ENCODE measurements at regions not wholly inside any gene's neighbourhood (a gene's known extent, or its start where the extent isn't known, plus 50 kb on each side); places are given as distances from the start of the nearest gene placed in this dataset.

GRCh38 chr14:76272774-76273173, 103.2 kb upstream of the ESRRB start:
- Histone ChIP-seq H2AFZ (no peak overlapping the region), H3K4me3 (no peak overlapping the region), H3F3A (ENCODE audit: insufficient read depth, low read depth) (no peaks in the 10 kb centered on the region), H3K9me2 (ENCODE audit: insufficient read depth) (no peaks in the 10 kb centered on the region), H3K9me3 (ENCODE audit: insufficient read depth, low read depth) (no peaks in the 10 kb centered on the region), H3K4me2 (no peak overlapping the region), H3K4me1 (replicated peaks; ENCODE audit: insufficient read depth) (no peaks in the 10 kb centered on the region), H3K36me3 (ENCODE audit: low read depth) (no peaks in the 10 kb centered on the region), H3K27me3 (ENCODE audit: insufficient read depth, low read depth) (peaks cover 100% of the 10 kb centered on the region), H4K20me1 (ENCODE audit: insufficient read depth) (no peaks in the 10 kb centered on the region), H3K27ac (no peak overlapping the region), H3K79me2 (ENCODE audit: low read depth) (no peaks in the 10 kb centered on the region)
- TF ChIP-seq EZH2 (IDR thresholded peaks at IDR 0.05; ENCODE audit: low read depth) (no peak), CTCF (conservative IDR thresholded peaks at IDR 0.05) (no peak)
- DNase-seq, result no peak
- POLR2A ChIA-PET (ENCODE audit: unreplicated experiment), result no interaction called here
- intact Hi-C loops (cut with micrococcal nuclease; ENCODE audit: unreplicated experiment), result no loop called here
- BruUV-seq (replicated peaks), result no TSS peak
- CTCF ChIA-PET, result no interaction called here

- Histone ChIP-seq H3K4me1 (replicated peaks; ENCODE audit: insufficient read depth) (no peaks in the 10 kb centered on the region), H4K20me1 (ENCODE audit: insufficient read depth) (no peaks in the 10 kb centered on the region), H3K4me3 (no peak overlapping the region), H3K27me3 (ENCODE audit: insufficient read depth, low read depth) (peaks cover 100% of the 10 kb centered on the region), H3K9me3 (ENCODE audit: insufficient read depth, low read depth) (no peaks in the 10 kb centered on the region), H3K9me2 (ENCODE audit: insufficient read depth) (no peaks in the 10 kb centered on the region), H3F3A (ENCODE audit: insufficient read depth, low read depth) (no peaks in the 10 kb centered on the region), H3K79me2 (ENCODE audit: low read depth) (no peaks in the 10 kb centered on the region), H2AFZ (no peak overlapping the region), H3K27ac (no peak overlapping the region), H3K4me2 (no peak overlapping the region), H3K36me3 (ENCODE audit: low read depth) (no peaks in the 10 kb centered on the region)
- no peak for DNase-seq
- BruUV-seq (replicated peaks), result no TSS peak
- TF ChIP-seq CTCF (conservative IDR thresholded peaks at IDR 0.05) (no peak), EZH2 (IDR thresholded peaks at IDR 0.05; ENCODE audit: low read depth) (no peak)
- intact Hi-C loops (cut with micrococcal nuclease; ENCODE audit: unreplicated experiment), result no loop called here
- ChIA-PET POLR2A (ENCODE audit: unreplicated experiment) (no interaction called here), CTCF (no interaction called here)
Observed at GRCh38 chr14:76273346-76273745, 102.6 kb upstream of the ESRRB start.

- no peak overlapping the region for H2AFZ ChIP-seq
- no peaks in the 10 kb centered on the region for H3K4me1 ChIP-seq (replicated peaks; ENCODE audit: insufficient read depth)
- H3K27ac ChIP-seq, result no peak overlapping the region
- intact Hi-C loops (cut with micrococcal nuclease; ENCODE audit: unreplicated experiment), result no loop called here
- no peaks in the 10 kb centered on the region for H3K36me3 ChIP-seq (ENCODE audit: low read depth)
- H3K9me3 ChIP-seq (ENCODE audit: insufficient read depth, low read depth), result no peaks in the 10 kb centered on the region
- no TSS peak for BruUV-seq (replicated peaks)
- ChIA-PET POLR2A (ENCODE audit: unreplicated experiment) (no interaction called here), CTCF (no interaction called here)
- H3K4me2 ChIP-seq, result no peak overlapping the region
- TF ChIP-seq EZH2 (IDR thresholded peaks at IDR 0.05; ENCODE audit: low read depth) (no peak), CTCF (conservative IDR thresholded peaks at IDR 0.05) (no peak)
- peaks cover 100% of the 10 kb centered on the region for H3K27me3 ChIP-seq (ENCODE audit: insufficient read depth, low read depth)
- H4K20me1 ChIP-seq (ENCODE audit: insufficient read depth), result no peaks in the 10 kb centered on the region
- no peaks in the 10 kb centered on the region for H3K9me2 ChIP-seq (ENCODE audit: insufficient read depth)
- H3K4me3 ChIP-seq, result no peak overlapping the region
- DNase-seq, result no peak
- no peaks in the 10 kb centered on the region for H3F3A ChIP-seq (ENCODE audit: insufficient read depth, low read depth)
- no peaks in the 10 kb centered on the region for H3K79me2 ChIP-seq (ENCODE audit: low read depth)
Observed at GRCh38 chr14:76274324-76274723, 101.6 kb upstream of the ESRRB start.

Data from PC-9 (cell line).